Keratinocyte (primary cell): ENCODE measurements at regions not wholly inside any gene's neighbourhood (a gene's known extent, or its start where the extent isn't known, plus 50 kb on each side); places are given as distances from the start of the nearest gene placed in this dataset.

Source experiments
- DNase-seq: peaks from one replicate; pipeline ENCODE4 v3.0.0-alpha.2; 2011; ENCODE audit warnings: low read depth, missing footprints, low spot score
- FAIRE-seq: peaks from 2 replicates; lab custom pipeline; 2011; peaks lifted over from hg19 to GRCh38; lab: Jason Lieb, UNC
- H2AFZ ChIP-seq: 2 replicates; pipeline ENCODE4 v1.6.0; 2012; ENCODE audit warnings: low read length, control low read depth, inconsistent platforms; ENCODE audit not compliant: control insufficient read depth
- H3K27ac ChIP-seq: 2 replicates; pipeline ENCODE4 v1.5.1; 2011; ENCODE audit warnings: low read length; ENCODE audit not compliant: control insufficient read depth, insufficient read depth
- H3K27me3 ChIP-seq: 3 replicates; pipeline ENCODE4 v1.6.0; 2011; ENCODE audit warnings: low read length; ENCODE audit not compliant: control insufficient read depth, insufficient read depth; ENCODE audit errors: extremely low read depth
- H3K36me3 ChIP-seq, 2 experiments: 2 replicates in 1 of 2; 3 replicates in 1 of 2; pipeline ENCODE4 v1.5.1; 2011; ENCODE audit warnings: low read length in 2 of 2, mild to moderate bottlenecking in 1 of 2; ENCODE audit not compliant: control insufficient read depth in 2 of 2, insufficient read depth in 2 of 2; ENCODE audit errors: extremely low read depth in 1 of 2
- H3K4me1 ChIP-seq: 3 replicates; pipeline ENCODE4 v1.5.1; 2011; ENCODE audit warnings: low read length; ENCODE audit not compliant: control insufficient read depth, insufficient read depth; ENCODE audit errors: extremely low read depth
- H3K4me2 ChIP-seq: 3 replicates; pipeline ENCODE4 v1.6.0; 2011; ENCODE audit warnings: low read depth, low read length; ENCODE audit not compliant: control insufficient read depth, insufficient read depth; ENCODE audit errors: extremely low read depth
- H3K4me3 ChIP-seq, 3 experiments: fragments of 200-600 bp in 1 of 3; sonication (generic) in 1 of 3; 2 replicates in 2 of 3; 3 replicates in 1 of 3; pipeline ENCODE4 v1.5.1; 2011 to 2016; ENCODE audit warnings: low read length in 3 of 3, mild to moderate bottlenecking in 3 of 3, control low read depth in 2 of 3, inconsistent platforms in 1 of 3, low read depth in 1 of 3, mixed read lengths in 1 of 3, mixed run types in 1 of 3, moderate library complexity in 1 of 3; ENCODE audit not compliant: control insufficient read depth in 2 of 3, insufficient read depth in 2 of 3; ENCODE audit errors: extremely low read depth in 1 of 3
- H3K79me2 ChIP-seq: 2 replicates; pipeline ENCODE4 v1.6.0; 2012; ENCODE audit warnings: low read length; ENCODE audit not compliant: control insufficient read depth, insufficient read depth
- H3K9ac ChIP-seq: 3 replicates; pipeline ENCODE4 v1.6.0; 2011; ENCODE audit warnings: low read length; ENCODE audit not compliant: control insufficient read depth, insufficient read depth; ENCODE audit errors: extremely low read depth
- H3K9me1 ChIP-seq: 3 replicates; pipeline ENCODE4 v1.6.0; 2011; ENCODE audit warnings: low read length; ENCODE audit not compliant: control insufficient read depth, insufficient read depth; ENCODE audit errors: extremely low read depth
- H3K9me3 ChIP-seq: 2 replicates; pipeline ENCODE4 v1.5.1; 2012; ENCODE audit warnings: low read depth, low read length; ENCODE audit not compliant: control insufficient read depth
- H4K20me1 ChIP-seq: 3 replicates; pipeline ENCODE4 v1.6.0; 2011; ENCODE audit warnings: low read length; ENCODE audit not compliant: control insufficient read depth, insufficient read depth; ENCODE audit errors: extremely low read depth
- EZH2 ChIP-seq: IDR thresholded peaks from one replicate; pipeline ENCODE4 v1.6.1; 2012; ENCODE audit warnings: inconsistent platforms, mild to moderate bottlenecking, low read length, moderate library complexity
- dilution Hi-C: fragments of 300-500 bp; cut with MboI; formaldehyde crosslinking; loops from one replicate; pipeline ENCODE4 v1.7.0; 2020; ENCODE audit warnings: low sequenced_read_pairs; ENCODE audit not compliant: extremely low pct_ligation_motif_present
- TF ChIP-seq, protein P1 (sequence below), 3 experiments: IDR thresholded peaks in 1 of 3; conservative IDR thresholded peaks in 1 of 3; optimal IDR thresholded peaks in 1 of 3; 2 replicates in 2 of 3; 3 replicates in 1 of 3; pipeline versions ENCODE3 to v1.5.1; 2011; ENCODE audit warnings: low read length in 3 of 3, mild to moderate bottlenecking in 3 of 3, moderate library complexity in 2 of 3, control low read depth in 1 of 3, inconsistent platforms in 1 of 3; ENCODE audit not compliant: insufficient read depth in 2 of 3; ENCODE audit errors: extremely low read depth in 1 of 3

DNA sequence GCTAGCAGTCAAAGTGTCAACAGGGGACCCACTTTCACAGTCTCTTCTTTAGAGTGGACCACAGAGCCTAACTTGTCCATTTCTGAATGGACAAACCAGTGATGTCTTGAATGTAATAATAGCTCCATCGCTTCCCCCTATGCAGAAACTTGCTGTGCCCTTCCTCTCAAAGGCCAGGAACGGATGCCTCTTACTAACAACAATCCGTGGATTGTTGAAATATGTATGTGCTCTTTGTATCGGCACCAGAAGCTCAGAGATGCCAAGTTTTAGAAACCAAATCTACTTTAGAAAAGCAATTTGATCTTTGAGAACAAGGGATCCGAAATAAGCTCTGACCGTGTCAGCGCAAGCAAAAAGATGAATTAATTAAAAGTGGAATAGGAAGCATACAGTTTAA, 259.5 kb upstream of the POU2AF2 start:
- Histone ChIP-seq H3K4me1 (peaks cover 5% of the 10 kb centered on the region), H4K20me1 (no peaks in the 10 kb centered on the region), H3K9ac (no peak overlapping the region), H3K9me1 (no peaks in the 10 kb centered on the region), H3K4me2 (no peak overlapping the region), H3K9me3 (no peaks in the 10 kb centered on the region), H3K36me3 (no peaks in the 10 kb centered on the region), H3K27ac (no peak overlapping the region), H3K79me2 (no peaks in the 10 kb centered on the region), H3K4me3 (no peak overlapping the region), H2AFZ (no peak overlapping the region), H3K27me3 (no peaks in the 10 kb centered on the region)
- dilution Hi-C loops = no loop called here
- TF ChIP-seq, protein P1, sequence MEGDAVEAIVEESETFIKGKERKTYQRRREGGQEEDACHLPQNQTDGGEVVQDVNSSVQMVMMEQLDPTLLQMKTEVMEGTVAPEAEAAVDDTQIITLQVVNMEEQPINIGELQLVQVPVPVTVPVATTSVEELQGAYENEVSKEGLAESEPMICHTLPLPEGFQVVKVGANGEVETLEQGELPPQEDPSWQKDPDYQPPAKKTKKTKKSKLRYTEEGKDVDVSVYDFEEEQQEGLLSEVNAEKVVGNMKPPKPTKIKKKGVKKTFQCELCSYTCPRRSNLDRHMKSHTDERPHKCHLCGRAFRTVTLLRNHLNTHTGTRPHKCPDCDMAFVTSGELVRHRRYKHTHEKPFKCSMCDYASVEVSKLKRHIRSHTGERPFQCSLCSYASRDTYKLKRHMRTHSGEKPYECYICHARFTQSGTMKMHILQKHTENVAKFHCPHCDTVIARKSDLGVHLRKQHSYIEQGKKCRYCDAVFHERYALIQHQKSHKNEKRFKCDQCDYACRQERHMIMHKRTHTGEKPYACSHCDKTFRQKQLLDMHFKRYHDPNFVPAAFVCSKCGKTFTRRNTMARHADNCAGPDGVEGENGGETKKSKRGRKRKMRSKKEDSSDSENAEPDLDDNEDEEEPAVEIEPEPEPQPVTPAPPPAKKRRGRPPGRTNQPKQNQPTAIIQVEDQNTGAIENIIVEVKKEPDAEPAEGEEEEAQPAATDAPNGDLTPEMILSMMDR (optimal IDR thresholded peaks at IDR 0.05 in 1 of 3, IDR thresholded peaks at IDR 0.05 in 1 of 3, conservative IDR thresholded peaks at IDR 0.05 in 1 of 3; ENCODE audit: extremely low read depth in 1 of 3, insufficient read depth in 2 of 3, low read length in 3 of 3) = no peak
- TF ChIP-seq EZH2 = no peak
- FAIRE-seq (no peak), DNase-seq (no peak)

- H2AFZ ChIP-seq = no peak overlapping the region
- no peak overlapping the region for H3K27ac ChIP-seq
- H3K4me1 ChIP-seq = peaks cover 5% of the 10 kb centered on the region
- H3K9me3 ChIP-seq = no peaks in the 10 kb centered on the region
- no peaks in the 10 kb centered on the region for H3K36me3 ChIP-seq
- no peaks in the 10 kb centered on the region for H4K20me1 ChIP-seq
- H3K9me1 ChIP-seq = no peaks in the 10 kb centered on the region
- H3K4me3 ChIP-seq = no peak overlapping the region
- no peaks in the 10 kb centered on the region for H3K79me2 ChIP-seq
- dilution Hi-C loops = no loop called here
- no peak for DNase-seq
- H3K27me3 ChIP-seq = no peaks in the 10 kb centered on the region
- no peak overlapping the region for H3K4me2 ChIP-seq
- no peak overlapping the region for H3K9ac ChIP-seq
- no peak for TF ChIP-seq EZH2
- TF ChIP-seq, protein P1 (optimal IDR thresholded peaks at IDR 0.05 in 1 of 3, IDR thresholded peaks at IDR 0.05 in 1 of 3, conservative IDR thresholded peaks at IDR 0.05 in 1 of 3; ENCODE audit: extremely low read depth in 1 of 3, insufficient read depth in 2 of 3, low read length in 3 of 3) = no peak
- no peak for FAIRE-seq
Observed at GRCh38 chr11:110985547-110985946, 260.0 kb upstream of the POU2AF2 start.
